HG03039 (cell line): ENCODE measurements at regions not wholly inside any gene's neighbourhood (a gene's known extent, or its start where the extent isn't known, plus 50 kb on each side); places are given as distances from the start of the nearest gene placed in this dataset.

Source experiments
- ATAC-seq: cut with Tn5 transposase; IDR thresholded peaks from one replicate; pipeline ENCODE4 v1.9.1; 2021; ENCODE audit warnings: mild to moderate bottlenecking, moderate library complexity; ENCODE audit not compliant: unreplicated experiment

DNA sequence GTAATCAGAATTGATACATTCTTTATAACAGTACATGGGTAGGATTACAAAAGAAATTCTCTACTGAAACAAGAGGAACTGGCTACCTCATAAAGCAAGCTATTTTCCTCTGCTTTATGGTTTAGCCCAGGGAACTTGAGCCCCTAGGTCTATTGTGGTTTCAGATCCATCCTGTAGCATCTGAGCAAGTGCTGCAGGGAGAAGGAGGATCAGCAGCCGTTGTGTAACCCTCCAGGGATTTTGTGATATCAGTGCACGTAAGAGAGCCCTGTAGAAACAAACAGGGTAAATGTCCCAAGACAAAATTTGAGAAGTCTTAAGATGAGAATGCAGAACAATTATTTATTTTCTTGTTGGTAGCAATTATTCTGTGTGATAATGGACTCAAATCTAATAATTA lies 165.2 kb upstream of the DEFB112 start:
- no peak for ATAC-seq

DNA sequence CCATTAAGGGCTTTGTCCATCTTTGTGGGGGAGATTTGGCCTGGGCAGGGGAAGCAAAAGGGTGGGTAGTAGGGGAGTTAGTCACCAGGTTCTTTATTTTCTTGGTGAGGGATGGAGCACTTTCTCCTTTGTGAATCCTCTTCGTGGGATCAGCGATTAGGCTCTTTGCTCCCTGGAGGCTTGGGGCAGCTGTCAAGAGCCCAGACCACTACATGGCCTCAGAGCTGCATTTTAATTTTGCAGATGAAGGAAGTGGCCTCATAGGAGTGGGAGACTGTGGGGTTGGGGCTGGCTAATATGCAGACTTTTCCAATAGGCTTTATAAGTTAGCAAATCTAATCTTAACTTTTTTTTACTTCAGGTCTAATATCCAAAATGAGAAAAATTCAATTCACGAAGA lies 168.1 kb upstream of the DEFB112 start:
- ATAC-seq, result no peak

DNA sequence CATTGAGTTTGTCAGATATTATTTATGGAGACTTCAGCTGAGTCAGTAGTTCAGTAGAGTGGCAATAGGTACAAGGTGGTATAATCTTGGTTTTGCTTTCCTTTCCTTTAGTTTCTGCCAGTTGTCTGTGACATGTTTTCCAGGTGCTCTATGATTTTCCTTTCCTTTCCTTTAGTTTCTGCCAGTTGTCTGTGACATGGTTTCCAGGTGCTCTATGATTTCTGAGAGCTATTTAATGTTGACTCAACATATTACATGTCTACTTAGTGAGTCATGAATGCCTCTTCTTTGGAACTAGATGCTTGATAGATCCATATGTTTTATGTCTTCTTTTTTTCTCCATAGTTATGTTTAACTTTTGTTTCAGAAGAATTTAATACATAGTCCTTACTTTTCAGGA lies 186.4 kb upstream of the DEFB112 start:
- no peak for ATAC-seq

DNA sequence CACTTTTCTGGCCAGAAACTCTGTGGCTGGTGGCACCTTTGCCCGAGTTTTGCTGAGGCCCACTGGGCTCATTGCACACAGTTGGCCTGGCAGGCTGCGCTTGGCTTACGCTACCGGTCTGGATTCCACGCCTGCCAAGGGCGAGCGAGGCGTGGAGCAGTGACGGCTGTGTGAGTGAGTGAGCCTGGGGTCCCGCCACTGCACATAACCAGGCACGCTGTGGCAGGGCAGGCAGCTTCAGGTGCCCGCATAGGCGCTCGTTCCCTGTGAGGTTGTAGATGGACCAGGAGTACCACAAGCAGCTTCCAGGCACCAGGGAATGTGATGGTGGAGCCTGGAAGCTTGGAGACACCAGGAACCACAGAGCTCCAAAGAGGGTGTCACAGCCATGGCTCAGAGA lies 190.1 kb upstream of the DEFB112 start:
- ATAC-seq, result no peak

DNA sequence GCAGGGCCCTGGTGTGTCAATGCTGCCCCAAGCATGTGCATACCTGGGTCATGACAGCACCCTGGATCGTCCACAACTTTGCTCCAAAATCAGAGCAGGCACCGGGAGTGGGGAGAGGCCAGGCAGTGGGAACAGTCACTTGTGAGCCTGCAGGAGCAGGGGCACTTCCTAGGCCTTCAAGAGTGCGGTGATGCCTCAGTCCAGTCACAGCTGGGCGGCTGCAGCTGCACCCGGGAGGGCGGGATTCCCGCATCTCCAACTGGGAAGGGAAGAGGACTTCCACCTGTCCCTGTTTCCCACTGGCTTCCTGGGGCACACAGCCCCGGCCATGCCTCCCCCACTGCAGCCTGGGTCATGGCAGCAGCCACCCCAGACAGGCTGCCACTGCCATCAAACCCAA lies 191.3 kb upstream of the DEFB112 start:
- no peak for ATAC-seq

DNA sequence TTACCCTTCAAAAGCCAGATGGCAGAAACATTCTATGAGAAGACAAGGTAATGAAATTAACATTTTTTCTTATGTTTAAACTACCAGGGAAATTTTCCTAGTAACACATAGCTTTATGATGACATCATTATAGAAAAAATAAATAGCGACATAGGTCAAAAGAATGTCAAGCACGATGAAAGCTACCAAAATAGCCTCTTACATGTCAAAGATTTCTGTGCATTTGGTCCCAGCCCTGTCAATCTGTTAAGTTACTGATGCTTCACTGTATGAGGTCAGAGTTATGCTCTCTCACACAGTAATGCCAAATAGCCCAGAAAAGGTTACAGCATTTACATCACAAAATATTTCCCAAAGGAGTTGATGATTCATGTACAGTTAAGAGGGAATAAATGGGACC lies 199.8 kb upstream of the DEFB112 start:
- no peak for ATAC-seq

DNA sequence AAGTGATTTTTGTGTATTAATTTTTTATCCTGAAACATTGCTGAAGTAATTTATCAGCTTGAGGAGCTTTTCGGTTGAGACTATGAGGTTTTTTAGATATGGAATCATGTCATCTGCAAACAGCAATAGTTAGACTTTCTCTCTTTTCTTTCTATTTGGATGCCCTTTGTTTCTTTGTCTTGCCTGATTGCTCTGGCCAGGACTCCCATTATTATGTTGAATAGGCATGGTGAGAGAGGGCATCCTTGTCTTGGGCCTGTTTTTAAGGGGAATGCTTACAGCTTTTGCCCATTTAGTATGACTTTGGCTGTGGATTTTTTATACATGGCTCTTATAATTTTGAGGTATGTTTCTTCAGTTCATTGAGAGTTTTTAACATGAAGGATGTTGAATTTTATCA lies 207.6 kb upstream of the DEFB112 start:
- ATAC-seq, result no peak

DNA sequence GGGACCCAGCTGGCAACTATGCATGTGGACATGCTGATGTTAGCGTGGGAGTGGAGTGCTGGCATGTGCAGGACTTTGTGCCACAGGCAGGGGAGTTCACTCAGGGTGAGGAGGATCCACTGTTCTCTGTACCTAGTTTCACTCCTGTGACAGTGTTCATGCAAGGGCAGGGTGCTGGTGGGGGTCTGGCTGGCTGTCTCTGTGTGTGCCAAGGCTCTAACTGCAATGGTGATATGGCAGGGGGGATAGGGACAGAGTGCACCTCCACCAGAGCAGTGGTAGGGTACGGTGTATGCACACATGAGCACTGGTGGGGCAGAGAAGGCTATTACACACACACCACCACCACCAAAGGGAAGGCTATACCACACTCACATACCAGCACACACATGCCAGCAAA lies 210.2 kb upstream of the DEFB112 start:
- ATAC-seq, result no peak

DNA sequence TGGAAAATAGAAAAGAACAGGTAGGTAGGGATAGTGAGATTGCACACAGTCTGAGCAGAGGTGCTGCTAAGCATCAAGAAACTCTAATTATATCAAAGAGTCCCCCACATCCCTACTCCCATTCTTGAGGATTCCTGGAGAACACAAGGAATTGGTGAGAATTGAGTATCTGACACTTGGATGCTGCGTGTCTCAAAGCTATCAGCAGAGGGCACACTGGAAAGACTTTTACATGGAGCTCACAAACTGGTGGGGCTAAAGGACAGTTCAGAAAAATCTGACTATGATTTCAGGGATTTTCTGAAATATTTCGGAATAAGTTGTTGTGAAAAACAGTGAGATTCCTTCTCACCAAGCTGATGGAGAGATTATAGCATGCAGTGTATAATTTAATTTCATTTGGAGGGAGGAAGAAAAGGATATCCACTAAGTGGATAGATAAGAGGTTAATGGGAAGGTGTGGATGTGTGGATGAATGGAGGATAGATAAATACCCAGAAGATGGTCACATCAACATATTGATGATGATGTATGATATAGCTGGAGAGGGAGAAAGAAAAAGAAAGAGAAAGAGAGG lies 215.4 kb upstream of the DEFB112 start:
- ATAC-seq, result no peak

DNA sequence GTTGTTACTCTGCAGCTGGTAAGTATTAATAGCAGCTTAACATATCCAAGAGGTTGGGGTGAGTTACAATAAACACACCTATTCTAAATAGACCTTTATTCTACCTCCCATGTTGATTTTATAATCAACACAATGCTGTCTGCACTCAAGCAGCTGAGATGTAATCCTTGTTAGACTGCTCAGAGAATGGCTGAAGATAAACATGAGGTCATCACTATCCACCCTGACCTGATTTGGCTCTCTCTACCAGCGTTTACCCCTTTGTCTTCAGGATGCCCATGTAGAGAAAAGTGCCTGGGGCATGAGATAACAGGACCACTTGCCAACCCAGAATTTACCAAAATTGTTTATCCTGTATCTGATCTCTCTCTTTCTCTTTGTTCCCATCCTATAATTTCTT lies 220.7 kb upstream of the DEFB112 start:
- ATAC-seq, result no peak

DNA sequence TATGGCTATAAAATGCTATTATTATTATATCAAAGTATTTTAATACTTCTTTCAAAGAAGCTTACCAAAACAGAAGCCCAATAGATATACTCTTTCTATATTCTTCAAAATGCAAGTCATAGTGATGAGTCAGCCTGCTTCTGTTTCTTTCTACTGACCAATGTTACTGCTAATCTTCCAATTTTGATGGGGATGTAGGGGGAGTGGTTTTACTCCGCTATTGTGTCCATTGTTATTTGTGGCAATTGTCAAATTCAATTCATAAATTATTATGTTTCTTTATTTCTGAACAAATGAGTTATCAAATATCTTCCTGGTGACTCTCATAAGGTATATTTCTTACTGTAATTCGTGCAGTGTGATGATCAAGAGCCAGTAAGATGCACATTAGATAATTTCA lies 221.5 kb upstream of the DEFB112 start:
- no peak for ATAC-seq

DNA sequence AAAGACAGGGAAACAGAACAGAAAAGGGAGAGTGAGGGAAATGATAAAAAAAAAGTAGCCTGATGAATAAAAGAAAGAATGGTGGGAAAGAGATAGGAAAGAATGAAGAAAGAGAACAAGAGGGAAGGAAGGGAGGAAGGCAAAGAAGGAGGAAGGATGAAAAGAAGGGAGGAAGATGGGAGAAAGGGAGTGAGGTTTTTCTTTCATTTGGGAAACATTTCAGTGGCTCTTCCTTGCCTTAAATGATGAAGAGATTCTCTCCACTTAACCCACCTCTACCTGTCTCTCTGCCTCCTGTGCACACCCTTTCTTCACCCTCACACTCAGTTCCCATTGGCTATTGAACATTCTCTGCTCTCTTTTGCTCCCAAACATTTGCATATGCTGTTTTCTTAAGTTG lies 222.1 kb upstream of the DEFB112 start:
- ATAC-seq, result no peak

DNA sequence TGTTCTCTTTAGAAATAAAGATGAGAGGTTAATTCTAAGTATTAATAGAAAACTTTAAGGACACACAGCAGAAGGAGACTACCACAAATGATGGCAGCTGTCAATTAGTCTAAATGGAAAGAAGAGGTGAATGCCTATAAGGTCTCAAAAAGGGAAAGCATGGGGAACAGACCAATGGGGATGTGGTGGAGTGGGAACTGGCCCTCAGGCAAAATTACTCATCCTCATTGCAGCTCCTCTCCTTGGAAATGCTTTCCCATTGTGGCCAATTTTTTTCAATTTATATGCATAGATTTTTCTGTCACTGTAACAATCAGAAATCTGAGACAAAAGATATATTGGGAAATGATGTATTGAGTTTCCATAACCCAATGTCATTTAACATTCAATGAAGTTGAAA lies 222.9 kb upstream of the DEFB112 start:
- no peak for ATAC-seq

DNA sequence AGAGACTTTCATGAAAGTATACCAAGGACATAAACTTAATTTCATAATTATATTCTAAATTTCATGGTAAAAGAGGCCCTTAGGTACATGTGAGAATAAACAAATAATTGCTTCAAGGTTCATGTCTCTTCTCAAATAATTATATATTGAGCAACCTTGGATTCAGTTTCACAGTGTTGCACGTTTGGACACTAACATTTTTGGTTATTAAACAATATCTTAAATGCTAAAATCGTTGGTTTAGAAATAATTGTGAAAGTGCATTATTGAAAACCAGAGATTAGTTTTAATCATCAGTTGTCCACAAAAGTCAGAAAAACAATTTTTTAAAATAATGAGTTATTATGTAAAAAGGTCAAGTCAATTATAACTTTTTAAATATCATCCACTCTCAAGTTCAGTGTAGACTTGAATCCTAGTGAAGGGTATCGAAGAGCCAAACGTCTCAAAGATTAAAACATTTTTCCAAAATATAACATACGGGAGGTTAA lies 227.1 kb upstream of the DEFB112 start:
- no peak for ATAC-seq

DNA sequence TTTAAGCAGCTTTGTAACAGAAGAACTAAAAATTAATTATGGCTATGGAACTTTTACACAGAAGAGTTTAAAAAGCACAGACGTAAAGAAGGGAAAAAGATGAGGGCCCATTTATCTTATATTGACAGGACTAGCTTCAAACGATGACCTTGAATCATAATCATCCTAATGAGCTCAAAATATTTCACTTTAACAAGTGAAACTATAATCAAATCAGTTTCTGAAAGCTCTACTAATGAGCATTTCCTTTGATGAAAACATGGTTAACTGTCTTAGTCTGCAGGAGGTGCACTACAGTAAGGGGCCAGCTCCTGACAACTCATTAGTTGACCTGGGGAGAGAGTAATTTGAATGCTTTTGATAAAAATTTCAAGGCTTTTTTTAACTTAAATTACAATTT lies 228.0 kb upstream of the DEFB112 start:
- no peak for ATAC-seq

DNA sequence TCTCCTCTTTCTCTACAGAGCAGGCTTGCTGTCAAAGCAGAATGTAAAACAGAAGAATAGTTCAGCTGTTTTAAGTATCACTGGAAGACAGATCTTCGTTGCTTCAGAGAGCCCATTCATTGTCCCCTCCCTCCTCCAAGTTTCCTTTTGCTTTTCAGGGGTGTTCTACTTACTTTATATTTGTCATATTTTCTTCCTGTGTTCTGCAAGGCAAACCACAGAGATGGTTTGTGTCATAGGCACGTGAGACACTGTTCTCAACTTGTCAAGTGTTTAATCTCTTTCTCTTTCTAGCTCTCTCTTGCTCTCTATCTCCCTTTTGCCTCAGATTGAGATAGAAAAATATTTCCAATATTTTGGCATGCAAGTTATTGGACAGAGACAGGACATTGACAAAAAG lies 228.9 kb upstream of the DEFB112 start:
- no peak for ATAC-seq

DNA sequence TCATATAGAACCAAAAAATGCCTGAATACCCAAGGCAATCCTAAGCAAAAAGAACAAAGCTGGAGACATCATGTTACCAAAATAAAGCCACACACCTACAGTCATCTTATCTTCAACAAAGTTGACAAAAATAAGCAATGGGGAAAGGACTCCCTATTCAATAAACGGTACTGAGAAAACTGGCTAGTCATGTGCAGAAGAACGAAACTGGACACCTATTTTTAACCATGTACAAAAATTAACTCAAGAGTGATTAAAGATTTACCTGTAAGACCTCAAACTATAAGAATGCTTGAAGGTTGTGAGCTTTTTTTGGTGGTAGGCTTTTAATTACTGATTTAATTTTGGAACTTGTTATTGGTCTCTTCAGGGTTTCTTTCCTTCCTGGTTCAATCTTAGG lies 236.0 kb upstream of the DEFB112 start:
- no peak for ATAC-seq

DNA sequence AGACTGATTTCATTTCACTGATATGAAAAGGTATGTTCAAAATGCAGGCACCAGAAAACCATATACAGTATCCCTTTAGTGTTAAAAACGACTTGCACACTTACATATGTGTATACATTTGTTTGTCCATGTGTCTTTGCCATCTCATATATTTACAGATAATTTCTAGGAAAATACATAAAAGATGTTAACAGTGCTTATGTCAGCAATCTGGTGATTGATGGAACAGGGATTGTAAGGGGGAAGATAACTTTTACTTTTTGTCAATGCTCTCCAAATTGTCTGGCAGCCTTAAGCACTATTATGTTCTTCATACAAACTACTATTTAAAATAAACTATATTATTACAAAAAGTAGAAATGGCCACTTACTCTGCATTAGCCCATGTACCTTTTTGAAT lies 238.5 kb upstream of the DEFB112 start:
- no peak for ATAC-seq

DNA sequence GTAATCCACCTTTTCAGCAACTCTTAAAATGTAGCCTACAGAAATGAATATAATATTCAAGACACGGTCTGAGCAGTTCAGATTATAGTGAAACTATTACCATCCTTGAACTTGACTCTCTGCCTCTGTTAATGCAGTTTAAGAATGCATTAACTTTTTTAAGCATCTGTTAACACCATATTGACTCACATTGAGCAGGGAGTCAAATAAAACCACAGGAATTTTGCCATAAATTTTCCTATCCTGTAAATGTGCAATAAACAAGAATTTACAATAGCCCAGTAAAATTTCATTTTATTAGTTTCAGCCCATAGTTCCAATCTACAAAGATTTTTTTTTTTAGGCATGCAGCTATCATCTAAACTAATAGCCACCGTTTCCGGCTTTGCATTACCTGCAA lies 239.2 kb upstream of the DEFB112 start:
- no peak for ATAC-seq

DNA sequence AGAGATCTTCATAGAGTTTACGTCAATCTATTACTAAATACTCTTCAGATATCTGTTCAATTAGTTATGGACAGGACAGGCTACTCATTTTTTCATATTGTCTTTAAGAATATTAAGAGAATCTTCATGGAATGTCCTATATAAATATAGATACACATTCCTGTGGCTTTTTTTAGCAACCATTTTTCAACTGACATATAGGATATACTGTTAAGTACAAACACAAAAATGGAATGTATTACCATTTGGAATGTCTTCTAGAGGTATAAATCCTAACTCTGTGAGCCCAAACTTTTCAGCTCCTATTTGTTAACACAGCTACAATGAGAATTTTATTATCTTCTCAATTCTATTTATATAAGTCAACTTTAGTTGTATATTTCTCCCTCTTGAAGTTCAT lies 239.6 kb upstream of the DEFB112 start:
- ATAC-seq, result no peak

DNA sequence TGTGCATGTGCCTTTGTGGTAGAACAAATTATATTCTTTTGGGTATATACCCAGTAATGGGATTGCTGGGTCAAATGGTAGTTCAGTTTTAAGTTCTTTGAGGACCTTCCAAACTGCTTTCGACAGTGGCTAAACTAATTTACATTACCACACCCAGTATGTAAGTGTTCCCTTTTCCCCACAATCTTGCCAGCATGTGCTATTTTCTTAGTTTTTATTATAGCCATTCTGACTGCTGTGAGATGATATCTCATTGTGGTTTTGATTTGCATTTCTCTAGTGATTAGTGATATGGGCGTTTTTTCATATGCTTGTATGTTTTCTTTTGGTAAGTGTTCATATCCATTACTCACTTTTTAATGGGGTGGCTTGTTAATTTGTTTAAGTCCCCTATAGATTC lies 251.6 kb upstream of the DEFB112 start:
- ATAC-seq, result no peak

DNA sequence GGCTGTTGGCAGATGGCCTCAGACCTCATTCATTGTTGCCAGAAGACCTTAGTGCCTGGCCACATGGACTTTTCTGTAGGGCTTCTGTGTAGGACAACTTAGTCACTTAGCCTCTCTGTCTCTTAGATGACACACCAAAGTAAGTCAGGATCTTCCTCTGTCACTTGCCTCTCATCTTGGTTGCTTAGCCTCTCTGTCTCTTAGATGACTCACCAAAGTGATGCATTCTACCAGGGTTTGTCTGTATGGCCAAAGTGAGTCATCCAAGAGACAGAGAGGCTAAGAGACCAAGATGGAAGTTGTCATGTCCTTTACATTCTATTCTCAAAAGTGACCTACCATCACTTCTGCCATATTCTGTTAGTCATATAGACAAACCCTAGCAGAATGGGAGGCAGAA lies 255.9 kb upstream of the DEFB112 start:
- ATAC-seq, result no peak

DNA sequence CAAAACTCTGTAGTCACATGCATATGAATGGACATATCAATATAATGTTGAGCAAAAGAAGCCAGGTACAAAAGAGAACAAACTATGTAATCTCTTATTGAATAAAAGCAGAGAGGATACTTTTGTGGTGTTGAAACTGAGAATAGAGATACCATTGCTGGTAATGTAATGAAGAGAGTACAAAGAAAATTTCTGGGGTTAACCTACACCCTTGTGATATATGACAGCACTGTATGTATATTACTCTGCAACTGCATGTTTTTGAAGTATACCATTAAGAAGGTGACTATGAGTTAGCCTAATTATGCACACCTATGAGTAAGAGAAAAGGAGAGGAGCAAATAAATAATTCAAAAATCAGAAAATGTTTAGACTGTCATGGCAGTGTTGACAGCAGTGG lies 268.8 kb upstream of the DEFB112 start:
- ATAC-seq, result no peak

DNA sequence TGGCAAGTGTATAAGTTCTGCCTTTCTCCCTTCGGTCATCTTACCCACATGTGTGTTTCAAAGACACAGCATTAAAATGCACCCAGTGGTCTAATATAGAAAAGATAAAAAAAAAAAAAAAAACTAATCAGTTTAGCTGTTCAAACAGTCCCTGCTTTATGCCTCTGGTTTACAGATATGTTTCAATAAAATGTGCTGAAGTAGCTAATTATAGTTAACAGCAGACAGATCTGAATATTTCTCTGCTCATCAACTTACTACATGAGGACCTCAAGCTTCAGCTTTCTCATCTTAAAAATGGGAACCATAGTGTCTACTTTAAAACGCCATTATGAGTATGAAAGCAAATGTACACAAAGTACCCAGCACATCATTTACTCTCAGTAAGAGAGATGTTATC lies 280.6 kb upstream of the DEFB112 start:
- no peak for ATAC-seq
